H4 (cell line): ENCODE measurements at regions not wholly inside any gene's neighbourhood (a gene's known extent, or its start where the extent isn't known, plus 50 kb on each side); places are given as distances from the start of the nearest gene placed in this dataset.

Source experiments
- DNase-seq: peaks from one replicate; pipeline ENCODE4 v3.0.0-alpha.2; 2015; ENCODE audit warnings: low spot score

DNA sequence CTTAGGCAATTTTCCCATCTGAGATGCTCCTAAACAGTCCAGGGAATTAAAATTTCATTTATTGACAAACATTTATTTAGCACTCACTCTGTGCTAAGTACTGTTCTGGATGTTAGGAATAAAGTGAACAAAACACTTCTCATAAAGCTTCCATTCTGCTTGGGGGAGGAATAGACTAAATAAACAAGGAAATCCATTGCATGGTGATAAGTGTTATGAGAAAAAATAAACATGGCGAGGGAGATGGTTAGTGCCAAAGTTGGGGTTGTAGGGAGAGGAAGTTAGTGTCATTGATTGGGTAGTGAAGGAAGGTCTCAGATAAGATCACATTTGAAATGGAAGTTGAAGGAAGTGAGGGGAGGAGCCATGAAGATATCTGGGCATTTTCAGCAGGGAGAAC lies 72.2 kb upstream of the CES5A start:
- no peak for DNase-seq

DNA sequence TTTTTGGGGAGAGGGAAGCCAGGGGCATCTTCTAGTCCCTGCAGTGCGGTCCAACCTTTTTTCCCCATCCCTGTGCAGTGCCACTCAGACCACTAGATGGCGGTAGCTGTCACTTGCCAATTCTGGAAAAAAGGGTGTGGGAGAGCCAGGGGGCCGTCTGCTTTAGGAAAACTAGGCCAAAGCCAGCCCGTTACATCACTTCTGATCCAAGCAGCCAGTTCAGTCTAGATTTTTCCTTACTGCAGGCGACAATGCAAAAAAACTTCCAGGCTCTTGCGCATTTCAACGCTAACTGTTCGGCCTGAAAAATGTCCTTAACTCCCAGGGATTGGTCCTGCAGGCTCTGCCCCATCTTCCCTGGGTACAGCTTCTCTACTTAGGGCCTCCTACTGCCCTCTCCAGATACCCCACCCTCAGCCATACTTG lies 69.2 kb upstream of the CES5A start:
- DNase-seq: peak; percentile 52

DNA sequence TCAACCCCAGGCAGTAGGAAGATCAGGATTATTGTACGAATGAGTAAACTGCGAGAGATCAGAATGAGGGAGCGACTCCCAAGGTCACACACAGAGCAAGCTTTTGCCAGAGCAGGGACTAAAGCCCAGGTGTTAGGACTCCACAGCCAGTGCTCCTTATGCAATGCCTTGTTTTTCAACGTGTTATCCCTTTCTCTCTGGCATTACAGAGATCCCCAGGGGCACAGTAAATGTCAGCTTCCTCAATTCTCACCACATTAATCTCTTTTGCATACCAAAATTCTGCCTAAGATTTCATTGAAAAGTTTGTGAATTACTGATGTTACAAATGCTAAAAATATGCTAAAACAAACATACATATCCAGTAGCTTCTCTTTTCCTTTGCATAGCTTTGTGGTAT lies 68.1 kb upstream of the CES5A start:
- DNase-seq: no peak

DNA sequence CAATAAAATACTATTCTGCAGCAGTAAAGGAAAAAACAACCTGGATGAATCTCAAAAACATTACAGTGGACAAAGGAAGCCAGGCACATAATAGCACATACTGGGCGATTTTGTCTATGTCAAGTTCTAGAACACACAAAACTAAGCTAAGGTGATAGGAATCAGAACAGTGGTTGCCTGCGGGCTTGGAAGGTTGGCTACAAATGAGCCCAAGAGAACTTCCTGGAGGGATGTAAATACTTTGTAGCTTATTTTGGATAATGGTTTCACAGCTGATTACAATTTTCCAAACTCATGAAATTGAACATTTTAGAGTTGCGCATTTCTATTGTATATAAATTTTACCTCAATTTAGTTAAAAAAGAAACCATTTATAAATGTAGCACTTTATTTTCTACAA lies 67.6 kb upstream of the CES5A start:
- no peak for DNase-seq

DNA sequence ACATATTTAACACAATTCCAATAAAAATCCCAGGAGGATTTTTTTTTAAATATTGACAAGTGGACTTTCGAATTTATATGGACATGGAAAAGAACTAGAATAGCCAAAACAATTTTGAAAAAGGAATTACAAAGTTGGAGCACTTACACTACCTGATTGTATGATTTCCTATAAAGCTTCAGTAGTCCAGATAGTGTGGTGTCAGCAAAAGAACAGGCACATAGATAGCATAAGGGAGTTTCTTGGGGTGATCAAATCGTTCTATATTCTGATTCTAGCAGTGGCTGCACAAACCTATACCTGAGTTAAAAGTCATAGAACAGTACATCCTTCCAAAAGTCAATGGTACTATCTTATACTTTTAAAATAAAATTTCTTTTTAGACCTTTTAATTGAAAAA lies 66.4 kb upstream of the CES5A start:
- no peak for DNase-seq

DNA sequence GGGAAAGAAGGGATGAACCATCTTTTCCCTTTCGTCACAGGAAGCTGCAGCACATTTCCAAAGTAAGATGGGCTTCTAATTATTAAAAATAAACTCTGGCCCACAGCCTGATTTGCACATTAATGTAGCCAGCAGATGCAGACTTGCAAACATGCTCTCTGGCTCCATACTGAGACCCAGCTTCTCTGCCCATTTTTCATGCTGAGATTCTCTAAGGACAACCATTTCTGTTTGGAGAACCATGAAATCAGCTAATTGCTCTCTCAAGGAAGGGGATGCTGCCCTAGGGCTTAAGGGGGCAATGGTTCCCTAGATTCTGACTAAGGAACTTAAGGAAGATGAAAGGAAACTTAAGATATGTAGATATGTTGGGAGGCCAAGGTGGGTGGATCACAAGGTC lies 63.0 kb upstream of the CES5A start:
- no peak for DNase-seq

DNA sequence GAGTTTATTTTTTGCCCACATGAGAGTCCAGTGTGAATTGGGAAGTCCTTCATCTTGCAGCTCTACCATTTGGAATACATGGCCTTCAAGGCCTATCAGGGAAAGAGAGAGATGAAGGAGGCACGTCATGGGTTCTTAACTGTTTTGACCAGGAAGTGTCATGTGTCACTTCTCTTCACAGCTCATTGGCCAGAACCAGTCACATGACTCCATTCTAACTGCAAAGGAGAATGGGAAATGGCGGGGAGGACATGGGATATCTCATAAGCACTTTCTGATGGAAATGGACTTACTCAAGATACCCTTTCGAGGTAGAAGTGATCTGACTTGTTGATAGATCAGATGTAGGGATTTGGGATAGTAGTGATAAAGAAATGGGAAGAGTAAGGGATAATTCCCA lies 57.9 kb upstream of the CES5A start:
- DNase-seq: no peak

DNA sequence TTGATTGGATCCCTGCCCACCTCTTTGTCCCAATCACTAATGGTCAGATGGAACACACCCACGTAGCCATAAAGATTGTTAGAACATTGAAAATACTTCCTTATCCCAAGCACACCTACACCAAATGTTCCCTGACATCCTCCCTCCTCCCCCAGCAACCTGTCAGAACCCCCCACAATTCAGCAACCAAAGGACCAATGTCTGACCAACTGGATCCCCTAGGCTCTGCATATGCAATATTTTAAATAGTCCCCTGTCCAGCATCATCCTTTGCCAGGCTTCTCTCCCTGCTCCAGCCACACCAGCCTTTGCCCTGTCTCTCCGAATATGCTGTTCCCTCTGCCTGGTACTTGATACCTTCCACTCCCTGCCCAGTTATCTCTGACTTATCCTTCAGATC lies 54.9 kb upstream of the CES5A start:
- DNase-seq: no peak

DNA sequence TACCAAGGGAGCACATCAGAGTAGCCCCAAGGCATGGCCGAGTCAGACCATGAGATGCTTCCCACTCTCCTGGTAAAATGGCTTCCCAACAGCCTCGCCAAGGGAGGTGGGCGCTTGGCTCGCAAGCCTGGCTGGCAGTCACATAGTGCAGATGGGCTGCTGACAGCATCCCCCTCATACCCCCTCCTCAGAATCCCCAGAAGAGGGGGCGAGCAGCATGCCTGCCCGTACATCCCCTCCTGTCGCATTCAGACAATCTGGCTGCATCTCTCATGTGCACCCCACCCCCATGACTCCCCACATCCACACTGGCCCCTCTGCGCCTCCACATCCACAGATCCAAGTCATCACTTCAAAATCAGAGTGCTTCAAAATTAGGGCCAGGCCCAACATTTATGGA lies 54.0 kb upstream of the CES5A start:
- DNase-seq: no peak

DNA sequence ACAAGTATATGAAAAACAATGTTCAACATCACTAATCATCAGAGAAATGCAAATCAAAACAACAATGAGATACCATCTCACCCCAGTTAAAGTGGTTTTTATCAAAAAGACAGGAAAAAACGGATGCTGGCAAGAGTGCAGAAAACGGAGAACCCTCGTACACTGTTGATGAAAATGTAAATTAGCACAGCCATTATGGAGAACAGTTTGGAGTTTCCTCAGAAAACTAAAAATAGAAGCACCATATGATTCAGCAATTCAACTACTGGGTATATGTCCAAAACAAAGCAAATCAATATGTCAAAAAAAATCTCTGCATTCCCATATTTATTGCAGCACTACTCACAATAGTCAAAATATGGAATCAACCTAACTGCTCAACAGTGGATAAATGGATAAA lies 50.1 kb upstream of the CES5A start:
- no peak for DNase-seq
